ENCODE measurements at regions not wholly inside any gene's neighbourhood (a gene's known extent, or its start where the extent isn't known, plus 50 kb on each side); places are given as distances from the start of the nearest gene placed in this dataset.

DNA sequence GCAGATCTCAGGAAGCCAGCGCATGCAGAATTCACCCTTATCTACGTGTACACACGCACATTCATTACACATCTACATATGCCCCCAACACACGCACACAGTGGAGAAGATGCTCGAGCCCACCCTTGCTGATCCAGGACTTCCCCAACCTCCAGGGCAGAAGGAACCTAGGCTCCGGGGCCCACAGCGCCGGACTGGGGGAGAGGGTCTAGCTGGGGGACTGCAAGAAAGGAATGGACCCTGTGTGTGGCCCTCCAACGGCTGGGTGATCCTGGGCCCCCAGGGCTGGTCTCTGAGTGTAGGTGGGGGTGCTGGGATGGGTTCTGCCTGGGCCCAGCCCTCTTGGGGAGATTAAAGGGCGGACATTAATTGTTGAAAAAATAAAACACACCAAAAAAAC, 128.1 kb upstream of the C14orf180 start:
- Histone ChIP-seq H3K9me2 (ENCODE audit: insufficient read depth) (no peaks in the 10 kb centered on the region), H3K4me1 (ENCODE audit: control insufficient read depth in 1 of 2, insufficient read depth in 2 of 2, low read length in 2 of 2) (no peaks in the 10 kb centered on the region), H3K79me2 (ENCODE audit: insufficient read depth, low read length) (no peaks in the 10 kb centered on the region), H3K4me2 (ENCODE audit: low read length) (no peak overlapping the region), H3K4me3 (replicated peaks in 1 of 2; ENCODE audit: low read depth in 1 of 2, low read length in 2 of 2) (no peak overlapping the region), H3K9ac (ENCODE audit: low read length) (no peak overlapping the region), H3K9me3 (ENCODE audit: control insufficient read depth in 1 of 2, insufficient read depth in 1 of 2, low read depth in 1 of 2, low read length in 2 of 2) (peaks cover 0 to 4% of the 10 kb centered on the region in 2 experiments; a peak in 1 of 4 replicates), H3K27me3 (ENCODE audit: insufficient read depth, low read length) (peaks cover 16% of the 10 kb centered on the region; the same call in 1 of the 2 replicates), H2AFZ (ENCODE audit: low read depth, low read length, poor library complexity, severe bottlenecking) (no peak overlapping the region), H4K20me1 (ENCODE audit: insufficient read depth) (no peaks in the 10 kb centered on the region), H3K36me3 (ENCODE audit: control insufficient read depth in 1 of 2, insufficient read depth in 2 of 2, low read length in 2 of 2) (no peaks in the 10 kb centered on the region), H3K27ac (ENCODE audit: low read depth, low read length) (no peak overlapping the region)
- RAD21 ChIA-PET (ENCODE audit: low non-redundant PET in 1 of 2, low total read pairs in 2 of 2, uncharacterized antibody in 2 of 2, unreplicated experiment in 2 of 2) = no interaction called here
- CTCF ChIA-PET = no interaction called here
- intact Hi-C loops (cut with micrococcal nuclease) = no loop called here
- DNase-seq (ENCODE audit: low read depth, low spot score) = no peak
- BruUV-seq (replicated peaks) = no TSS peak
- TF ChIP-seq CBX3 (IDR thresholded peaks at IDR 0.05; ENCODE audit: low read depth) (no peak), RAD21 (IDR thresholded peaks at IDR 0.05; ENCODE audit: low read depth) (no peak), SRF (IDR thresholded peaks at IDR 0.05; ENCODE audit: low read depth) (no peak)
- TF ChIP-seq, protein P1, sequence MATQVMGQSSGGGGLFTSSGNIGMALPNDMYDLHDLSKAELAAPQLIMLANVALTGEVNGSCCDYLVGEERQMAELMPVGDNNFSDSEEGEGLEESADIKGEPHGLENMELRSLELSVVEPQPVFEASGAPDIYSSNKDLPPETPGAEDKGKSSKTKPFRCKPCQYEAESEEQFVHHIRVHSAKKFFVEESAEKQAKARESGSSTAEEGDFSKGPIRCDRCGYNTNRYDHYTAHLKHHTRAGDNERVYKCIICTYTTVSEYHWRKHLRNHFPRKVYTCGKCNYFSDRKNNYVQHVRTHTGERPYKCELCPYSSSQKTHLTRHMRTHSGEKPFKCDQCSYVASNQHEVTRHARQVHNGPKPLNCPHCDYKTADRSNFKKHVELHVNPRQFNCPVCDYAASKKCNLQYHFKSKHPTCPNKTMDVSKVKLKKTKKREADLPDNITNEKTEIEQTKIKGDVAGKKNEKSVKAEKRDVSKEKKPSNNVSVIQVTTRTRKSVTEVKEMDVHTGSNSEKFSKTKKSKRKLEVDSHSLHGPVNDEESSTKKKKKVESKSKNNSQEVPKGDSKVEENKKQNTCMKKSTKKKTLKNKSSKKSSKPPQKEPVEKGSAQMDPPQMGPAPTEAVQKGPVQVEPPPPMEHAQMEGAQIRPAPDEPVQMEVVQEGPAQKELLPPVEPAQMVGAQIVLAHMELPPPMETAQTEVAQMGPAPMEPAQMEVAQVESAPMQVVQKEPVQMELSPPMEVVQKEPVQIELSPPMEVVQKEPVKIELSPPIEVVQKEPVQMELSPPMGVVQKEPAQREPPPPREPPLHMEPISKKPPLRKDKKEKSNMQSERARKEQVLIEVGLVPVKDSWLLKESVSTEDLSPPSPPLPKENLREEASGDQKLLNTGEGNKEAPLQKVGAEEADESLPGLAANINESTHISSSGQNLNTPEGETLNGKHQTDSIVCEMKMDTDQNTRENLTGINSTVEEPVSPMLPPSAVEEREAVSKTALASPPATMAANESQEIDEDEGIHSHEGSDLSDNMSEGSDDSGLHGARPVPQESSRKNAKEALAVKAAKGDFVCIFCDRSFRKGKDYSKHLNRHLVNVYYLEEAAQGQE (IDR thresholded peaks at IDR 0.05; ENCODE audit: low read depth) = no peak
- POLR2A ChIA-PET = no interaction called here
- ATAC-seq = no peak

GRCh38 chr14:104458845-104459244, 120.7 kb upstream of the C14orf180 start:
- Histone ChIP-seq H3K27me3 (ENCODE audit: insufficient read depth, low read length) (peaks cover 29% of the 10 kb centered on the region), H2AFZ (ENCODE audit: low read depth, low read length, poor library complexity, severe bottlenecking) (no peak overlapping the region), H3K4me3 (replicated peaks in 1 of 2; ENCODE audit: low read depth in 1 of 2, low read length in 2 of 2) (no peak overlapping the region), H4K20me1 (ENCODE audit: insufficient read depth) (no peaks in the 10 kb centered on the region), H3K27ac (ENCODE audit: low read depth, low read length) (no peak overlapping the region), H3K9me3 (ENCODE audit: control insufficient read depth in 1 of 2, insufficient read depth in 1 of 2, low read depth in 1 of 2, low read length in 2 of 2) (no peaks in the 10 kb centered on the region), H3K79me2 (ENCODE audit: insufficient read depth, low read length) (no peaks in the 10 kb centered on the region), H3K36me3 (ENCODE audit: control insufficient read depth in 1 of 2, insufficient read depth in 2 of 2, low read length in 2 of 2) (no peaks in the 10 kb centered on the region), H3K4me1 (ENCODE audit: control insufficient read depth in 1 of 2, insufficient read depth in 2 of 2, low read length in 2 of 2) (no peaks in the 10 kb centered on the region), H3K9ac (ENCODE audit: low read length) (no peak overlapping the region), H3K4me2 (ENCODE audit: low read length) (no peak overlapping the region), H3K9me2 (ENCODE audit: insufficient read depth) (no peaks in the 10 kb centered on the region)
- BruUV-seq (replicated peaks) = no TSS peak
- no peak for ATAC-seq
- TF ChIP-seq TCF7L2 (IDR thresholded peaks at IDR 0.05; ENCODE audit: borderline replicate concordance, extremely low read depth, insufficient read depth, insufficient read length) (no peak), POLR2AphosphoS5 (IDR thresholded peaks at IDR 0.05; ENCODE audit: low read depth, low read length) (no peak), SIN3A (IDR thresholded peaks at IDR 0.05; ENCODE audit: low read depth) (no peak), ZNF274 (IDR thresholded peaks at IDR 0.05; ENCODE audit: low read depth, low read length) (no peak), SRF (IDR thresholded peaks at IDR 0.05; ENCODE audit: low read depth) (no peak), ZBTB33 (IDR thresholded peaks at IDR 0.05; ENCODE audit: extremely low read depth, insufficient replicate concordance, low read length) (no peak), EGR1 (IDR thresholded peaks at IDR 0.05; ENCODE audit: low read depth) (no peak), ELF1 (IDR thresholded peaks at IDR 0.05; ENCODE audit: borderline replicate concordance, low read depth) (no peak)
- TF ChIP-seq, protein P2, sequence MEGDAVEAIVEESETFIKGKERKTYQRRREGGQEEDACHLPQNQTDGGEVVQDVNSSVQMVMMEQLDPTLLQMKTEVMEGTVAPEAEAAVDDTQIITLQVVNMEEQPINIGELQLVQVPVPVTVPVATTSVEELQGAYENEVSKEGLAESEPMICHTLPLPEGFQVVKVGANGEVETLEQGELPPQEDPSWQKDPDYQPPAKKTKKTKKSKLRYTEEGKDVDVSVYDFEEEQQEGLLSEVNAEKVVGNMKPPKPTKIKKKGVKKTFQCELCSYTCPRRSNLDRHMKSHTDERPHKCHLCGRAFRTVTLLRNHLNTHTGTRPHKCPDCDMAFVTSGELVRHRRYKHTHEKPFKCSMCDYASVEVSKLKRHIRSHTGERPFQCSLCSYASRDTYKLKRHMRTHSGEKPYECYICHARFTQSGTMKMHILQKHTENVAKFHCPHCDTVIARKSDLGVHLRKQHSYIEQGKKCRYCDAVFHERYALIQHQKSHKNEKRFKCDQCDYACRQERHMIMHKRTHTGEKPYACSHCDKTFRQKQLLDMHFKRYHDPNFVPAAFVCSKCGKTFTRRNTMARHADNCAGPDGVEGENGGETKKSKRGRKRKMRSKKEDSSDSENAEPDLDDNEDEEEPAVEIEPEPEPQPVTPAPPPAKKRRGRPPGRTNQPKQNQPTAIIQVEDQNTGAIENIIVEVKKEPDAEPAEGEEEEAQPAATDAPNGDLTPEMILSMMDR (IDR thresholded peaks at IDR 0.05 in 2 of 3, conservative IDR thresholded peaks at IDR 0.05 in 1 of 3; ENCODE audit: borderline replicate concordance in 1 of 3, insufficient read depth in 1 of 3, low read depth in 2 of 3, low read length in 2 of 3) = no peak
- intact Hi-C loops (cut with micrococcal nuclease) = no loop called here
- POLR2A ChIA-PET = no interaction called here
- no peak for DNase-seq (ENCODE audit: low read depth, low spot score)
- CTCF ChIA-PET = no interaction called here
- RAD21 ChIA-PET (ENCODE audit: low non-redundant PET in 1 of 2, low total read pairs in 2 of 2, uncharacterized antibody in 2 of 2, unreplicated experiment in 2 of 2) = no interaction called here
